ENCODE measurements at regions not wholly inside any gene's neighbourhood (a gene's known extent, or its start where the extent isn't known, plus 50 kb on each side); places are given as distances from the start of the nearest gene placed in this dataset.

DNA sequence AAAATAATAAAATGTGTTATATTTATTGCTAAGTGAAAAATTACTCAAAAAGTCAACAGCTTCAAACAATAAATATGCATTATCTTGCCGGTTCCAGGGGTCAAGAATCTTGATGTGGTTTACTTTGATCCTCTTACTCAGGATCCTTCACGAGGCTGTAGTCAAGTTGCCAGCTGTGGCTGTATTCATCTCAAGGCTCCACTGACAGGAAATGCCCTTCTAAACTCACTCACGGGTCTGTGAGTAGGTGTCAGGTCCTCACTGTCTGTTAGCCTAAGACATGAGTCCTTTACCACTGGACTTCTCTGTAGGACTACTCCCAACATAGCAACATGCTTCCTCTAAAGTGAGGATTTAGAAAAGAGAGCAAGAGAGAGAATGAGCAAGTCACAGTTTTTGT is 983.0 kb downstream of the SI start:
- TF ChIP-seq, protein P1, sequence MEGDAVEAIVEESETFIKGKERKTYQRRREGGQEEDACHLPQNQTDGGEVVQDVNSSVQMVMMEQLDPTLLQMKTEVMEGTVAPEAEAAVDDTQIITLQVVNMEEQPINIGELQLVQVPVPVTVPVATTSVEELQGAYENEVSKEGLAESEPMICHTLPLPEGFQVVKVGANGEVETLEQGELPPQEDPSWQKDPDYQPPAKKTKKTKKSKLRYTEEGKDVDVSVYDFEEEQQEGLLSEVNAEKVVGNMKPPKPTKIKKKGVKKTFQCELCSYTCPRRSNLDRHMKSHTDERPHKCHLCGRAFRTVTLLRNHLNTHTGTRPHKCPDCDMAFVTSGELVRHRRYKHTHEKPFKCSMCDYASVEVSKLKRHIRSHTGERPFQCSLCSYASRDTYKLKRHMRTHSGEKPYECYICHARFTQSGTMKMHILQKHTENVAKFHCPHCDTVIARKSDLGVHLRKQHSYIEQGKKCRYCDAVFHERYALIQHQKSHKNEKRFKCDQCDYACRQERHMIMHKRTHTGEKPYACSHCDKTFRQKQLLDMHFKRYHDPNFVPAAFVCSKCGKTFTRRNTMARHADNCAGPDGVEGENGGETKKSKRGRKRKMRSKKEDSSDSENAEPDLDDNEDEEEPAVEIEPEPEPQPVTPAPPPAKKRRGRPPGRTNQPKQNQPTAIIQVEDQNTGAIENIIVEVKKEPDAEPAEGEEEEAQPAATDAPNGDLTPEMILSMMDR (IDR thresholded peaks at IDR 0.05 in 4 of 5, conservative IDR thresholded peaks at IDR 0.05 in 1 of 5): no peak
- no peak for TF ChIP-seq POLR2A (IDR thresholded peaks at IDR 0.05)

Data from gastrocnemius medialis (tissue), 4 donors.